Endothelial cell of umbilical vein (primary cell): ENCODE measurements at regions not wholly inside any gene's neighbourhood (a gene's known extent, or its start where the extent isn't known, plus 50 kb on each side); places are given as distances from the start of the nearest gene placed in this dataset.

ENCODE experiments used
- POLR2AphosphoS5 ChIP-seq: IDR thresholded peaks from 2 replicates; pipeline ENCODE4 v1.6.1; 2012; ENCODE audit warnings: low read depth, mild to moderate bottlenecking, control low read depth, low read length, moderate library complexity; ENCODE audit not compliant: insufficient read depth
- TF ChIP-seq, protein P1 (sequence below), 2 donors: IDR thresholded peaks; 1 replicate in 1 of 2; 2 replicates in 1 of 2; pipeline ENCODE4 v1.5.1; 2011; ENCODE audit warnings: low read length in 2 of 2, mild to moderate bottlenecking in 2 of 2, moderate library complexity in 2 of 2, control low read depth in 1 of 2, inconsistent platforms in 1 of 2, low read depth in 1 of 2; ENCODE audit not compliant: insufficient read depth in 1 of 2; ENCODE audit errors: extremely low read depth in 1 of 2

DNA sequence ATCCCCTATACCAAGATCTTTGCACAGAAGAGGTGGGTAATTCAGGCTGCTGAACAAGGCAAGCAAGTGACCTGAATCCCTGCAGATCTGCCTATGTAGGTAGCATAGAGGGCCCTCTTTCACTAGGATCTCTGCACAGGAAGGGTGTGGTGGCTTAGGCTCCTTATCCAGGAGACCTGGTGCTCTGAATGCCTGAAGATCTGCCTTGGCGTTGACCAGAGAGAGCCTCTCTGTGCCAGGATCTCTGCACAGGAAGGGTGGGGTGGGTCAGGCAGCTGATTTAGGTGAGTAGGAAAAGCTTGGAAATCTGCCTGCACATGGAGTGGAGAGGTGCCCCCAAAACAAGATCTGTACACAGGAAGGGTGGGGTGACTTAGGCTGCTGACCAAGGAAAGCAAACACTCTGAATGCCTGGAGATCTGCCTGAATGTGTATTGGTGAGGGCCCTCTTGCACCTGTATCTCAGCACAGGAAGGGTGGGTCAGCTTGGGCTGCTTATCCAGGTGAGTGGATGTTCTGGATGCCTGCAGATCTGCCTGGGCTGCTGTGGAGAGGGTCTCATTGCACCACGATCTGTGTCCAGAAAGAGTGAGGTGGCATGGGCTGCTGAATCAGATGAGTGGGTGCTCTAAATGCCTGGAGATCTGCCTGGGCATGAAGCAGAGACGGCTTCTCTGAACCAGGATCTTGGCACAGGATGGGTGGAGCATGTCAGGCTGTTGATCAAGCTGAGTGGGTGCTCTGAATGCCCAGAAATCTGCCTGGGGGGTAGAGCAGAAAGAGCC is 365.9 kb downstream of the DMAC1 start:
- TF ChIP-seq, protein P1, sequence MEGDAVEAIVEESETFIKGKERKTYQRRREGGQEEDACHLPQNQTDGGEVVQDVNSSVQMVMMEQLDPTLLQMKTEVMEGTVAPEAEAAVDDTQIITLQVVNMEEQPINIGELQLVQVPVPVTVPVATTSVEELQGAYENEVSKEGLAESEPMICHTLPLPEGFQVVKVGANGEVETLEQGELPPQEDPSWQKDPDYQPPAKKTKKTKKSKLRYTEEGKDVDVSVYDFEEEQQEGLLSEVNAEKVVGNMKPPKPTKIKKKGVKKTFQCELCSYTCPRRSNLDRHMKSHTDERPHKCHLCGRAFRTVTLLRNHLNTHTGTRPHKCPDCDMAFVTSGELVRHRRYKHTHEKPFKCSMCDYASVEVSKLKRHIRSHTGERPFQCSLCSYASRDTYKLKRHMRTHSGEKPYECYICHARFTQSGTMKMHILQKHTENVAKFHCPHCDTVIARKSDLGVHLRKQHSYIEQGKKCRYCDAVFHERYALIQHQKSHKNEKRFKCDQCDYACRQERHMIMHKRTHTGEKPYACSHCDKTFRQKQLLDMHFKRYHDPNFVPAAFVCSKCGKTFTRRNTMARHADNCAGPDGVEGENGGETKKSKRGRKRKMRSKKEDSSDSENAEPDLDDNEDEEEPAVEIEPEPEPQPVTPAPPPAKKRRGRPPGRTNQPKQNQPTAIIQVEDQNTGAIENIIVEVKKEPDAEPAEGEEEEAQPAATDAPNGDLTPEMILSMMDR (IDR thresholded peaks at IDR 0.05; ENCODE audit: extremely low read depth in 1 of 2, insufficient read depth in 1 of 2, low read depth in 1 of 2, low read length in 2 of 2) = no peak
- no peak for TF ChIP-seq POLR2AphosphoS5
